ENCODE measurements at regions not wholly inside any gene's neighbourhood (a gene's known extent, or its start where the extent isn't known, plus 50 kb on each side); places are given as distances from the start of the nearest gene placed in this dataset.

GRCh38 chr2:239869272-239870155 is 155.6 kb downstream of the NDUFA10 start:
- H3K36me3 ChIP-seq (replicated peaks in 1 of 2; ENCODE audit: control insufficient read depth in 1 of 2, insufficient read depth in 2 of 2, low read length in 2 of 2), result no peaks in the 10 kb centered on the region
- no peaks in the 10 kb centered on the region for H3K36me3 Mint-ChIP-seq
- H3K27ac Mint-ChIP-seq, result no peak overlapping the region
- no peak overlapping the region for H2AFZ ChIP-seq (ENCODE audit: insufficient read depth, low read depth, low read length, poor library complexity, severe bottlenecking)
- intact Hi-C loops (cut with micrococcal nuclease), result no loop called here
- no peak for DNase-seq
- no peaks in the 10 kb centered on the region for H3K4me1 ChIP-seq (ENCODE audit: control insufficient read depth in 1 of 2, insufficient read depth in 2 of 2, low read length in 2 of 2)
- H3K4me2 ChIP-seq (replicated peaks; ENCODE audit: extremely low read depth, low read length, poor library complexity, severe bottlenecking), result no peak overlapping the region
- no peak for TF ChIP-seq CTCF (IDR thresholded peaks at IDR 0.05)
- peaks cover 0 to 4% (median 0%) of the 10 kb centered on the region in 7 donors for H3K9me3 Mint-ChIP-seq
- no peaks in the 10 kb centered on the region for H3K27me3 ChIP-seq (ENCODE audit: control insufficient read depth in 2 of 2, insufficient read depth in 2 of 2, low read length in 2 of 2)
- no peaks in the 10 kb centered on the region for H4K20me1 ChIP-seq (ENCODE audit: insufficient read depth, low read length)
- no peak overlapping the region for H3K27ac ChIP-seq (ENCODE audit: low read depth in 1 of 2, low read length in 2 of 2)
- peaks cover 0 to 7% (median 0%) of the 10 kb centered on the region in 3 donors for H3K27me3 Mint-ChIP-seq (ENCODE audit: low read depth in 3 of 3)
- H3K4me1 Mint-ChIP-seq, result peaks cover 2% of the 10 kb centered on the region
- H3K4me3 Mint-ChIP-seq, result no peak overlapping the region
- H3K9ac ChIP-seq (ENCODE audit: insufficient read depth, low read length, poor library complexity, severe bottlenecking), result no peak overlapping the region
- no peaks in the 10 kb centered on the region for H3K79me2 ChIP-seq (ENCODE audit: insufficient read depth, low read length)
- 95% methylated on average over 28 of the region's 29 CpGs for WGBS (ENCODE audit: insufficient coverage)
- no peaks in the 10 kb centered on the region for H3K9me3 ChIP-seq (replicated peaks in 1 of 2; ENCODE audit: control insufficient read depth in 1 of 2, insufficient read depth in 1 of 2, low read length in 2 of 2)
- H3K4me3 ChIP-seq (replicated peaks in 1 of 3; ENCODE audit: low read depth in 2 of 3, low read length in 3 of 3), result no peak overlapping the region

- H3K9me3 ChIP-seq (replicated peaks in 1 of 2; ENCODE audit: control insufficient read depth in 1 of 2, insufficient read depth in 1 of 2, low read length in 2 of 2), result no peaks in the 10 kb centered on the region
- 100% methylated on average over 4 of the region's 4 CpGs for WGBS (ENCODE audit: insufficient coverage)
- no peak for DNase-seq
These were observed 156.5 kb downstream of the NDUFA10 start for GRCh38 chr2:239868556-239869181.

More at GRCh38 chr2:239868556-239869181, 156.5 kb downstream of the NDUFA10 start:
- Histone ChIP-seq H3K4me3 (replicated peaks in 1 of 3; ENCODE audit: low read depth in 2 of 3, low read length in 3 of 3) (no peak overlapping the region), H3K79me2 (ENCODE audit: insufficient read depth, low read length) (no peaks in the 10 kb centered on the region), H3K27ac (ENCODE audit: low read depth in 1 of 2, low read length in 2 of 2) (no peak overlapping the region), H3K9ac (ENCODE audit: insufficient read depth, low read length, poor library complexity, severe bottlenecking) (no peak overlapping the region), H4K20me1 (ENCODE audit: insufficient read depth, low read length) (no peaks in the 10 kb centered on the region), H3K4me2 (replicated peaks; ENCODE audit: extremely low read depth, low read length, poor library complexity, severe bottlenecking) (no peak overlapping the region), H3K4me1 (ENCODE audit: control insufficient read depth in 1 of 2, insufficient read depth in 2 of 2, low read length in 2 of 2) (no peaks in the 10 kb centered on the region), H3K36me3 (replicated peaks in 1 of 2; ENCODE audit: control insufficient read depth in 1 of 2, insufficient read depth in 2 of 2, low read length in 2 of 2) (no peaks in the 10 kb centered on the region), H2AFZ (ENCODE audit: insufficient read depth, low read depth, low read length, poor library complexity, severe bottlenecking) (no peak overlapping the region), H3K27me3 (ENCODE audit: control insufficient read depth in 2 of 2, insufficient read depth in 2 of 2, low read length in 2 of 2) (no peaks in the 10 kb centered on the region)
- Mint-ChIP-seq H3K27ac (no peak overlapping the region), H3K36me3 (no peaks in the 10 kb centered on the region), H3K27me3 (ENCODE audit: low read depth in 3 of 3) (peaks cover 0 to 4% (median 0%) of the 10 kb centered on the region in 3 donors), H3K4me1 (peaks cover 1% of the 10 kb centered on the region), H3K9me3 (peaks cover 0 to 4% (median 0%) of the 10 kb centered on the region in 7 donors), H3K4me3 (no peak overlapping the region)
- intact Hi-C loops (cut with micrococcal nuclease), result no loop called here
- TF ChIP-seq CTCF (IDR thresholded peaks at IDR 0.05), result no peak
